HG03039 (cell line): ENCODE measurements at regions not wholly inside any gene's neighbourhood (a gene's known extent, or its start where the extent isn't known, plus 50 kb on each side); places are given as distances from the start of the nearest gene placed in this dataset.
"Not testable (repeated sequence)": the region's sequence is repeated elsewhere in the genome, so short reads cannot be mapped to it uniquely, and the experiment has no call there.

Source experiments
- ATAC-seq: cut with Tn5 transposase; IDR thresholded peaks from one replicate; pipeline ENCODE4 v1.9.1; 2021; ENCODE audit warnings: mild to moderate bottlenecking, moderate library complexity; ENCODE audit not compliant: unreplicated experiment

- ATAC-seq, result no peak
Measured at GRCh38 chr6:11428371-11428770, 109.2 kb upstream of the TMEM170B start.

- no peak for ATAC-seq
Measured at GRCh38 chr6:11427723-11428245, 109.8 kb upstream of the TMEM170B start.

GRCh38 chr6:11427091-11427722, 110.3 kb upstream of the TMEM170B start:
- ATAC-seq, result no peak

- no peak for ATAC-seq
Measured at GRCh38 chr6:11426571-11426970, 111.0 kb upstream of the TMEM170B start.

GRCh38 chr6:11425876-11426275, 111.7 kb upstream of the TMEM170B start:
- ATAC-seq, result no peak

- ATAC-seq, result no peak
Measured at GRCh38 chr6:11425431-11425871, 112.1 kb upstream of the TMEM170B start.

GRCh38 chr6:11424395-11425034, 113.0 kb upstream of the TMEM170B start:
- ATAC-seq, result no peak

GRCh38 chr6:11423667-11424066, 113.9 kb upstream of the TMEM170B start:
- no peak for ATAC-seq

- no peak for ATAC-seq
Measured at GRCh38 chr6:11423072-11423471, 114.5 kb upstream of the TMEM170B start.

- no peak for ATAC-seq
Measured at GRCh38 chr6:11419763-11420453, 117.6 kb upstream of the TMEM170B start.

- ATAC-seq, result no peak
Measured at GRCh38 chr6:11418290-11418905, 119.2 kb upstream of the TMEM170B start.

GRCh38 chr6:11416936-11417576, 120.5 kb upstream of the TMEM170B start:
- ATAC-seq, result no peak

- not testable (repeated sequence) for ATAC-seq
Measured at GRCh38 chr6:11416099-11416935, 121.2 kb upstream of the TMEM170B start.

GRCh38 chr6:11415557-11415956, 122.0 kb upstream of the TMEM170B start:
- ATAC-seq, result no peak

GRCh38 chr6:11414176-11414963, 123.2 kb upstream of the TMEM170B start:
- ATAC-seq, result no peak

- ATAC-seq, result no peak
Measured at GRCh38 chr6:11413728-11414127, 123.8 kb upstream of the TMEM170B start.

- no peak for ATAC-seq
Measured at GRCh38 chr6:11413117-11413687, 124.3 kb upstream of the TMEM170B start.

GRCh38 chr6:11412616-11413015, 124.9 kb upstream of the TMEM170B start:
- no peak for ATAC-seq

- ATAC-seq, result no peak
Measured at GRCh38 chr6:11412011-11412424, 125.5 kb upstream of the TMEM170B start.
